A549 (cell line): ENCODE measurements at regions not wholly inside any gene's neighbourhood (a gene's known extent, or its start where the extent isn't known, plus 50 kb on each side); places are given as distances from the start of the nearest gene placed in this dataset.

Experiments used
- ATAC-seq, 2 experiments: fragments of 200-7000 bp in 1 of 2; fragments of >200 bp in 1 of 2; cut with Nextera tagmentation in 1 of 2; cut with Tn5 transposase in 1 of 2; 3 replicates each; pipeline versions ENCODE4 v1.8.0 to v1.9.1; 2018 to 2020; ENCODE audit warnings: mild to moderate bottlenecking in 1 of 2, moderate library complexity in 1 of 2
- CTCF ChIA-PET: fragments of 300-600 bp; sonication (Branson Sonifier 250); formaldehyde crosslinking; extraction: SDS; loops from one replicate; lab custom pipeline; 2021; ENCODE audit warnings: antibody characterized with exemption, inconsistent platforms; lab: Yijun Ruan, JAX
- POLR2A ChIA-PET: fragments of 350-600 bp; formaldehyde crosslinking; extraction: SDS; loops from one replicate; lab custom pipeline; 2021; ENCODE audit warnings: antibody characterized with exemption, inconsistent platforms; lab: Yijun Ruan, JAX
- DNase-seq, 2 experiments: peaks; one replicate each; pipeline versions ENCODE4 v3.0.0 to v3.0.0-alpha.2; 2011 to 2016; ENCODE audit warnings: low read depth in 1 of 2, low spot score in 1 of 2
- FAIRE-seq: peaks from 2 replicates; lab custom pipeline; 2011; peaks lifted over from hg19 to GRCh38; lab: Jason Lieb, UNC
- H3K27ac ChIP-seq, 2 experiments: fragments of >200 bp; sonication (Bioruptor Twin); formaldehyde crosslinking; 3 replicates each; pipeline ENCODE4 v1.5.1; 2016 to 2017
- H3K4me1 ChIP-seq: fragments of >200 bp; sonication (Bioruptor Twin); formaldehyde crosslinking; 3 replicates; pipeline ENCODE4 v1.6.1; 2016
- H3K4me2 ChIP-seq: fragments of >200 bp; sonication (Bioruptor Twin); formaldehyde crosslinking; 3 replicates; pipeline ENCODE4 v1.6.1; 2016
- H3K4me3 ChIP-seq: fragments of >200 bp; sonication (Bioruptor Twin); formaldehyde crosslinking; 3 replicates; pipeline ENCODE4 v1.5.1; 2016
- H3K9me3 ChIP-seq: fragments of >200 bp; sonication (Bioruptor Twin); formaldehyde crosslinking; 3 replicates; pipeline ENCODE4 v1.6.1; 2016
- BCL3 ChIP-seq: fragments of >200 bp; sonication (Bioruptor Twin); formaldehyde crosslinking; IDR thresholded peaks from 3 replicates; pipeline ENCODE4 v1.6.1; 2016
- CHD2 ChIP-seq: fragments of 150-350 bp; IDR thresholded peaks from 2 replicates; pipeline ENCODE4 v1.6.1; 2014; ENCODE audit warnings: low read length; ENCODE audit not compliant: partially characterized antibody
- CHD4 ChIP-seq: fragments of 200-600 bp; sonication (generic); IDR thresholded peaks from 2 replicates; pipeline ENCODE4 v1.6.1; 2016; ENCODE audit warnings: antibody characterized with exemption, mild to moderate bottlenecking, borderline replicate concordance
- EHF ChIP-seq: fragments of 250-450 bp; sonication (Bioruptor Pico); IDR thresholded peaks from 2 replicates; pipeline ENCODE4 v1.5.0; 2020; ENCODE audit warnings: mild to moderate bottlenecking
- ELK1 ChIP-seq: fragments of 150-350 bp; IDR thresholded peaks from 2 replicates; pipeline ENCODE4 v1.6.1; 2014; ENCODE audit warnings: low read depth, mild to moderate bottlenecking, low read length
- FOSL2 ChIP-seq, 2 experiments: fragments of 450-650 bp in 1 of 2; fragments of >200 bp in 1 of 2; sonication (Bioruptor Twin) in 1 of 2; formaldehyde crosslinking; IDR thresholded peaks; 2 replicates each; pipeline versions ENCODE4 v1.5.0 to v1.6.1; 2016 to 2020; ENCODE audit warnings: mild to moderate bottlenecking in 1 of 2, moderate library complexity in 1 of 2
- HES2 ChIP-seq: fragments of >200 bp; sonication (Bioruptor Twin); formaldehyde crosslinking; IDR thresholded peaks from 2 replicates; pipeline ENCODE4 v1.6.1; 2016
- HEYL ChIP-seq: fragments of 250-450 bp; sonication (Bioruptor Pico); IDR thresholded peaks from 2 replicates; pipeline ENCODE4 v1.8.0; 2021; ENCODE audit warnings: mild to moderate bottlenecking, moderate library complexity
- JUNB ChIP-seq: fragments of >200 bp; sonication (Bioruptor Twin); formaldehyde crosslinking; IDR thresholded peaks from 2 replicates; pipeline ENCODE4 v1.6.1; 2016
- MAZ ChIP-seq: fragments of 150-350 bp; IDR thresholded peaks from 2 replicates; pipeline ENCODE4 v1.6.1; 2014; ENCODE audit warnings: antibody characterized with exemption, low read depth, low read length, borderline replicate concordance
- NPAS2 ChIP-seq: fragments of 250-450 bp; sonication (Bioruptor Pico); IDR thresholded peaks from 2 replicates; pipeline ENCODE4 v1.8.0; 2022; ENCODE audit warnings: mild to moderate bottlenecking, moderate library complexity, borderline replicate concordance
- PHF8 ChIP-seq: fragments of 200-600 bp; sonication (generic); IDR thresholded peaks from 2 replicates; pipeline ENCODE4 v1.6.1; 2016; ENCODE audit warnings: low read depth, mild to moderate bottlenecking, antibody characterized with exemption, moderate library complexity, borderline replicate concordance
- POLR2AphosphoS2 ChIP-seq: conservative IDR thresholded peaks from 2 replicates; pipeline ENCODE4 v1.6.1; 2012; ENCODE audit warnings: low read length, improper control_type of control experiment, inconsistent platforms
- RAD21 ChIP-seq, 2 experiments: fragments of >200 bp in 1 of 2; sonication (Bioruptor Twin) in 1 of 2; formaldehyde crosslinking in 1 of 2; IDR thresholded peaks in 1 of 2; conservative IDR thresholded peaks in 1 of 2; 2 replicates in 1 of 2; 3 replicates in 1 of 2; pipeline ENCODE4 v1.6.1; 2012 to 2018; ENCODE audit warnings: inconsistent platforms in 1 of 2
- TFCP2L1 ChIP-seq: fragments of 250-450 bp; sonication (Bioruptor Pico); IDR thresholded peaks from 2 replicates; pipeline ENCODE4 v1.5.0; 2021; ENCODE audit warnings: mild to moderate bottlenecking
- TP53 ChIP-seq: fragments of 250-450 bp; sonication (Bioruptor Pico); IDR thresholded peaks from 2 replicates; pipeline ENCODE4 v1.5.0; 2021; ENCODE audit warnings: mild to moderate bottlenecking, moderate library complexity
- ZNF302 ChIP-seq: fragments of 250-450 bp; sonication (Bioruptor Pico); IDR thresholded peaks from 2 replicates; pipeline ENCODE4 v1.9.0; 2021; ENCODE audit warnings: inconsistent platforms, mild to moderate bottlenecking, moderate library complexity
- ZSCAN20 ChIP-seq: fragments of 250-450 bp; sonication (Bioruptor Pico); IDR thresholded peaks from 2 replicates; pipeline ENCODE4 v1.8.0; 2022; ENCODE audit warnings: mild to moderate bottlenecking, moderate library complexity
- WGBS: methylation state at CpG from one replicate; pipeline ENCODE4 v1.1.6; 2017; ENCODE audit errors: missing lambda C conversion rate; 5-methylcytosine and 5-hydroxymethylcytosine counted together

- H3K9me3 ChIP-seq = no peaks in the 10 kb centered on the region
- no peak overlapping the region for H3K27ac ChIP-seq
- no peaks in the 10 kb centered on the region for H3K4me1 ChIP-seq
- WGBS = 86% methylated on average over 9 of the region's 15 CpGs
- DNase-seq (no peak), FAIRE-seq (no peak), ATAC-seq (no peak)
- CTCF ChIA-PET = interaction anchor here (1.0 kb wide), 1 partner anchor 19 kb away, joined by 3 read pairs; no protein-coding TSS in a partner anchor
- H3K4me2 ChIP-seq = no peak overlapping the region
- no peak overlapping the region for H3K4me3 ChIP-seq
- POLR2A ChIA-PET = no interaction called here
- TF ChIP-seq BCL3 = no peak
These were observed 621.1 kb downstream of the BCOR start for GRCh38 chrX:39476604-39477021.

- H3K4me1 ChIP-seq = no peaks in the 10 kb centered on the region
- TF ChIP-seq RAD21 (conservative IDR thresholded peaks at IDR 0.05 in 1 of 2, IDR thresholded peaks at IDR 0.05 in 1 of 2) (0 out of 5 replicates have a peak, but pooled peaks of 1 of the 2 experiments have one; percentile 10), EHF (CRISPR knock-in tag) (no peak)
- FAIRE-seq (no peak), ATAC-seq (0 out of 6 replicates have a peak, but pooled peaks of 1 of the 2 experiments have one; percentile 30), DNase-seq (no peak)
- CTCF ChIA-PET = interaction anchor here (1.0 kb wide), 2 partner anchors 18 to 311 kb away, joined by 3 read pairs; no protein-coding TSS in a partner anchor
- H3K4me2 ChIP-seq = no peak overlapping the region
- H3K9me3 ChIP-seq = no peaks in the 10 kb centered on the region
- no peak overlapping the region for H3K4me3 ChIP-seq
- WGBS = 63% methylated on average over 14 of the region's 17 CpGs
- POLR2A ChIA-PET = no interaction called here
- H3K27ac ChIP-seq = no peak overlapping the region
These were observed 620.6 kb downstream of the BCOR start for GRCh38 chrX:39477031-39477761.

- Histone ChIP-seq H3K4me2 (no peak overlapping the region), H3K27ac (no peak overlapping the region), H3K4me1 (no peaks in the 10 kb centered on the region), H3K4me3 (no peak overlapping the region), H3K9me3 (no peaks in the 10 kb centered on the region)
- WGBS = 69% methylated on average over 13 of the region's 15 CpGs
- no peak for TF ChIP-seq ZSCAN20 (CRISPR knock-in tag)
- TF ChIP-seq PHF8 = no peak
- TF ChIP-seq ZNF302 = no peak
- TF ChIP-seq NPAS2 (CRISPR knock-in tag) = no peak
- no peak for TF ChIP-seq HES2
- TF ChIP-seq TFCP2L1 (CRISPR knock-in tag) = no peak
- TF ChIP-seq POLR2AphosphoS2 = no peak
- no peak for TF ChIP-seq CHD2
- TF ChIP-seq MAZ = no peak
- no peak for TF ChIP-seq TP53 (CRISPR knock-in tag)
- TF ChIP-seq ELK1 = no peak
- no peak for TF ChIP-seq FOSL2 (IDR thresholded peaks at IDR 0.05)
- TF ChIP-seq FOSL2 (CRISPR knock-in tag; IDR thresholded peaks at IDR 0.05) = no peak
- no peak for TF ChIP-seq CHD4
- no peak for TF ChIP-seq HEYL (CRISPR knock-in tag)
- no peak for TF ChIP-seq JUNB
- no peak for TF ChIP-seq RAD21 (conservative IDR thresholded peaks at IDR 0.05 in 1 of 2, IDR thresholded peaks at IDR 0.05 in 1 of 2)
- DNase-seq (no peak), ATAC-seq (no peak), FAIRE-seq (no peak)
- POLR2A ChIA-PET = no interaction called here
- CTCF ChIA-PET = interaction anchor here (1.0 kb wide), 2 partner anchors 18 to 312 kb away, joined by 3 read pairs; no protein-coding TSS in a partner anchor
These were observed 620.0 kb downstream of the BCOR start for GRCh38 chrX:39477762-39478120.
